HEK293 (cell line): ENCODE measurements at regions not wholly inside any gene's neighbourhood (a gene's known extent, or its start where the extent isn't known, plus 50 kb on each side); places are given as distances from the start of the nearest gene placed in this dataset.

Experiments used
- CTCF ChIP-seq: fragments of 450-650 bp; formaldehyde crosslinking; IDR thresholded peaks from 2 replicates; pipeline ENCODE4 v1.5.1; 2016; ENCODE audit warnings: missing biosample characterization, missing genetic modification characterization
- ZNF311 ChIP-seq: fragments of 450-650 bp; formaldehyde crosslinking; IDR thresholded peaks from 2 replicates; pipeline ENCODE4 v1.5.1; 2017; ENCODE audit warnings: missing biosample characterization, missing genetic modification characterization, borderline replicate concordance
- ZNF404 ChIP-seq: fragments of 450-650 bp; formaldehyde crosslinking; IDR thresholded peaks from 2 replicates; pipeline ENCODE4 v1.5.1; 2017; ENCODE audit warnings: missing biosample characterization, missing genetic modification characterization

DNA sequence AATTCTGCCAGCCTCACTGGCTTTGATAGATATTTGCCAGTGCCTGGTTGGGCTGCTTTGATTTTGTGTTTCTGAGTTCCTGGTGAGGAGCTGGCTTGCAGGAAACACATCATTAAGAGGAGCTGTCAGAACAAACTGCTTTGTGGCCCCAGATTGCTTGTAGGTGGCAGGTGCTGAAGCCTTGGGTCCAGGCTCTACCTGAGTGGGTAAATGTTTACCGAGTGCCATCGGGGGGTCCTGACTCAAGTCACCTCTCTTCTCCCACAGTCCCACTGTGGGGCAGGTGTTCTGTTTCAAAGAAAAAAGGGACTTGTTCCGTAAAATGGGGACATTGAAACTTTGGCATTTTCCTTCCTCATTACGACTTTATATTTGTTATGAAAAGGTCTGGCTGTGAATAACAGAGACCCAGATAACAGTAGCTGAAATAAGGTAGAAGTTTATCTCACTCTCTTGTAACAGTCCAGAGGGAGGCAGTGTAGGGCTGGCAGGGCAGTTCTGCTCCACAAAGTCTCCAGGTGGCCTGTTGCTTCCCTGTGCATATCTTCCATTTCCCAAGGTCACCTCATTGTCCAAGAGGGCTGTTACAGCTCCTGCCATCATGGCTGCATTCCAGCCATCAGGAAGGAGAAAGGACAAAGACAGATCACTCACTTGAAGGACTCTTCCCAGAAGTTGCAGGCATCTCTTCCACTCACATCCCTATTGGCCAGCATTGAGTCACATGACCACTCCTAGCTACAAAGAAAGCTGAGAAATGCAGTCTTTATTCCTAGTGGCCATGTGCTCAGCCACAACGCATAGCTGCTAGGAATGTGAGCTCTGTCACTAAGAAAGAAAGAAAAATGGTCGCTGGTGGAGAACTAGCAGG is 149.9 kb upstream of the KCNG1 start:
- no peak for TF ChIP-seq CTCF (tag by site-specific recombination)
- TF ChIP-seq ZNF311 = no peak
- no peak for TF ChIP-seq ZNF404 (tag by site-specific recombination)
